Cardiac fibroblast (primary cell): ENCODE measurements at regions not wholly inside any gene's neighbourhood (a gene's known extent, or its start where the extent isn't known, plus 50 kb on each side); places are given as distances from the start of the nearest gene placed in this dataset.

ENCODE experiments used
- DNase-seq, 2 donors: peaks; one replicate each; pipeline versions ENCODE4 v3.0.0 to v3.0.0-alpha.2; 2010; ENCODE audit warnings: low read depth in 2 of 2
- H3K4me3 ChIP-seq, 2 donors: replicated peaks in 1 of 2; 1 replicate in 1 of 2; 2 replicates in 1 of 2; pipeline ENCODE4 v1.5.1; 2011; ENCODE audit warnings: low read depth in 2 of 2, low read length in 2 of 2, mild to moderate bottlenecking in 2 of 2, moderate library complexity in 1 of 2
- TF ChIP-seq, protein P1 (sequence below): IDR thresholded peaks from one replicate; pipeline ENCODE4 v1.5.1; 2011; ENCODE audit warnings: low read depth, mild to moderate bottlenecking, low read length, inconsistent platforms

GRCh38 chr18:2444201-2444875 lies 127.0 kb downstream of the METTL4 start:
- TF ChIP-seq, protein P1, sequence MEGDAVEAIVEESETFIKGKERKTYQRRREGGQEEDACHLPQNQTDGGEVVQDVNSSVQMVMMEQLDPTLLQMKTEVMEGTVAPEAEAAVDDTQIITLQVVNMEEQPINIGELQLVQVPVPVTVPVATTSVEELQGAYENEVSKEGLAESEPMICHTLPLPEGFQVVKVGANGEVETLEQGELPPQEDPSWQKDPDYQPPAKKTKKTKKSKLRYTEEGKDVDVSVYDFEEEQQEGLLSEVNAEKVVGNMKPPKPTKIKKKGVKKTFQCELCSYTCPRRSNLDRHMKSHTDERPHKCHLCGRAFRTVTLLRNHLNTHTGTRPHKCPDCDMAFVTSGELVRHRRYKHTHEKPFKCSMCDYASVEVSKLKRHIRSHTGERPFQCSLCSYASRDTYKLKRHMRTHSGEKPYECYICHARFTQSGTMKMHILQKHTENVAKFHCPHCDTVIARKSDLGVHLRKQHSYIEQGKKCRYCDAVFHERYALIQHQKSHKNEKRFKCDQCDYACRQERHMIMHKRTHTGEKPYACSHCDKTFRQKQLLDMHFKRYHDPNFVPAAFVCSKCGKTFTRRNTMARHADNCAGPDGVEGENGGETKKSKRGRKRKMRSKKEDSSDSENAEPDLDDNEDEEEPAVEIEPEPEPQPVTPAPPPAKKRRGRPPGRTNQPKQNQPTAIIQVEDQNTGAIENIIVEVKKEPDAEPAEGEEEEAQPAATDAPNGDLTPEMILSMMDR: no peak
- no peak for DNase-seq

DNA sequence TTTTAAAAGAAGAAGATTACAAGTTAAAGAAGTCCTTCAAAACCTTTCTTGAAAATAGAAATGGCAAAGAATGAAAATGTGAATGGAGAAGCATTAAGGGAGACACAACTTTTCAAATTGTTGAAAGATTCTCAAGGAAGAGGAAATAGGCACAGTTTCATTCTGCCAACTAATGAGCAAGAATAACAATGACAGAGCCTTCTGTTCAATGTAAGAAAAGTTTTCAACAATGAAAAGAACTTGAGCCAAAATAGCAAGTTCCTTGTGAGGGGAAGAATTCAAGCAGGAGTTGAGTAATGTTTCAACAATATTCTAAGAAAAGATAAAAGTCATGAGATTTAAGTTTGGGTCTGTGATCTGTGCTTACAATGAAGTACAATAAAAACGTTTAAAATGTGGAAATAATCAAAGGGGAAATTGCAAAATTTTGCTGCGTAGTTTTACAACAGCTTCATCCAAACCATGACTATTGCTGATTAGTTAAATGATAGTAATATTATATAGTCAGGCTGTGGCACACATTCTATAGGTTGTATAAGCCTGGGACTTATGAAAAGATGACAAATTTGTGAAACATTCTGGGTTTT lies 122.6 kb downstream of the METTL4 start:
- TF ChIP-seq, protein P1: no peak
- no peak overlapping the region for H3K4me3 ChIP-seq
- DNase-seq: peak; percentile 70 to 86

More at GRCh38 chr18:2444201-2444875, 127.0 kb downstream of the METTL4 start:
- H3K4me3 ChIP-seq: no peak overlapping the region

DNA sequence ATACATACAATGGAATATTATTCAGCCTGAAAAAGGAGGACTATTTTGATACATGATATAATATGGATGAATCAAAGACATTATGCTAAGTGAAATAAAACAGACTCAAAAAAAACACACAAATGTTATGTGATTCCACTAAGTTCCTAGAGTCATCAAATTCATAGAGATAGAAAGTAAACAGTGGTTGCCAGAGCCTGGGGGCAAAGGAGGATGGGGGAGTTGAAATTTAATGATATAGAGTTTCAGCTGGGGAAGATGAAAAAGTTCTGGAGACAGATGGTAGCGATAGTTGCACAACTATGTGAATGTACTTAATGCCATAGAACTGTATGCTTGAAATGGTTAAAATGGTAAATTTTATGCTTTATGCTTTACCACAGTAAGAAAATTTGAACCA lies 119.7 kb downstream of the METTL4 start:
- TF ChIP-seq, protein P1: no peak
- H3K4me3 ChIP-seq: no peak overlapping the region
- DNase-seq: no peak

- TF ChIP-seq, protein P1: no peak
- H3K4me3 ChIP-seq: no peak overlapping the region
- DNase-seq: peak in 1 of 2 donors; percentile 10
Observed at GRCh38 chr18:2459886-2460285, 111.4 kb downstream of the METTL4 start.

DNA sequence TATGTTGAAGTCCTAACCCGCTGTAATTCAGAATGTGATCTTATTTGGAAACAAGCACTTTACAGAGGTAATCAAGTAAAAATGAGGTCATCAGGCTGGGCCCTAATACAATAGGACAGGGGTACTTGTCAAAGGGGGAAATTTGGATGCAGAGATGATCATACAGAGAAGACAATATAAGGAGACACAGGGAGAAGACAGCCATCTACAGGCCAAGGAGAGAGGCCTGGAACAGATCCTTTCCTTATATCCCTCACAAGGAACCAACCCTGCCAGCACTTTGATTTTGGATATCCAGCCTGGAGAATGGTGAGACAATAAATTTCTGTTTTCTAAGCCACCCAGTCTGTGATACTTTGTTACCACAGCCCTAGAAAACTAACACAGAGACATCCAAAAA lies 104.3 kb downstream of the METTL4 start:
- H3K4me3 ChIP-seq: no peak overlapping the region
- no peak for DNase-seq
- TF ChIP-seq, protein P1: no peak

DNA sequence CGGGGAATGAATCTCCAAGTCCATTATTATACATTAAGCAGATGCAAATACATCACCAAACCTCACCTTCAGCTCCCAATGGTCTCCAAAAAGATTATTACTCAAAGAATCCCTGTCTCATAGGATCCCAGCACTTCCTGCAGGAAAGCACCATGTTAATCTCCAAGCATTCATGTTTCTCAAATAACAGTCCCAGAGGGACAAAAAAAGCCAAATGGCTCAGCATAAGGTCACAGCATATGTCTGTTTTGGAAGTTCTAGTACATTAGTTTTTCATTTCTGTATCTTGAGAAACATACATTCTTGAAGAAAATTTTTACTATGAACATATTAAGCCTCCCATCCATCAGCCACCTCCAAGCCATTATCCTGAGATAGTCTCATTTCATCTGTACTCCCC lies 103.3 kb downstream of the METTL4 start:
- TF ChIP-seq, protein P1: no peak
- H3K4me3 ChIP-seq: no peak overlapping the region
- no peak for DNase-seq
